Erythroblast (primary cell): ENCODE measurements at regions not wholly inside any gene's neighbourhood (a gene's known extent, or its start where the extent isn't known, plus 50 kb on each side); places are given as distances from the start of the nearest gene placed in this dataset.

Experiments
- GATA1 ChIP-seq: IDR thresholded peaks from 2 replicates; pipeline ENCODE4 v1.6.1; 2011; ENCODE audit warnings: low read depth, mild to moderate bottlenecking, control low read depth, low read length, moderate library complexity
- POLR2A ChIP-seq: IDR thresholded peaks from 2 replicates; pipeline ENCODE4 v1.6.1; 2011; ENCODE audit warnings: mild to moderate bottlenecking, low read length

GRCh38 chr2:161090411-161090810 is 69.8 kb upstream of the TANK start:
- TF ChIP-seq POLR2A (no peak), GATA1 (no peak)
